ENCODE measurements at regions not wholly inside any gene's neighbourhood (a gene's known extent, or its start where the extent isn't known, plus 50 kb on each side); places are given as distances from the start of the nearest gene placed in this dataset.
A peak's percentile ranks its signal among the peaks of the same experiment; 100 is the strongest.

GRCh38 chr12:114776731-114777442 lies 92.9 kb upstream of the TBX3 start:
- H3K9ac ChIP-seq (ENCODE audit: insufficient read depth, low read length) = no peak overlapping the region
- no peaks in the 10 kb centered on the region for H3K79me2 ChIP-seq (ENCODE audit: control insufficient read depth, insufficient read depth, low read length)
- no peaks in the 10 kb centered on the region for H3K9me3 ChIP-seq (ENCODE audit: control insufficient read depth, insufficient read depth, low read depth, low read length)
- H3K36me3 ChIP-seq (ENCODE audit: control insufficient read depth, insufficient read depth, low read length) = no peaks in the 10 kb centered on the region
- no peaks in the 10 kb centered on the region for H3K4me1 ChIP-seq (ENCODE audit: control insufficient read depth, extremely low read depth, insufficient read depth, low read length)
- no peak overlapping the region for H3K4me2 ChIP-seq (ENCODE audit: extremely low read depth, insufficient read depth, low read length)
- no peak overlapping the region for H3K27ac ChIP-seq (ENCODE audit: insufficient read depth, low read length)
- H3K4me3 ChIP-seq (replicated peaks in 1 of 4; ENCODE audit: control extremely low read depth in 1 of 4, insufficient read depth in 1 of 4, low read depth in 3 of 4, low read length in 4 of 4) = no peak overlapping the region
- TF ChIP-seq CTCF (conservative IDR thresholded peaks at IDR 0.05 in 1 of 2, IDR thresholded peaks at IDR 0.05 in 1 of 2; ENCODE audit: low read depth in 1 of 2, low read length in 2 of 2) = no peak
- TF ChIP-seq EZH2 (IDR thresholded peaks at IDR 0.05; ENCODE audit: low read length, missing control alignments) = no peak
- H3K27me3 ChIP-seq (ENCODE audit: control insufficient read depth, insufficient read depth, low read length) = no peaks in the 10 kb centered on the region
- no peak overlapping the region for H2AFZ ChIP-seq (ENCODE audit: low read length)
- no peaks in the 10 kb centered on the region for H4K20me1 ChIP-seq (ENCODE audit: control insufficient read depth, extremely low read depth, insufficient read depth, low read length)
- DNase-seq (ENCODE audit: low read depth in 2 of 2) = peak; percentile 53 to 75

DNA sequence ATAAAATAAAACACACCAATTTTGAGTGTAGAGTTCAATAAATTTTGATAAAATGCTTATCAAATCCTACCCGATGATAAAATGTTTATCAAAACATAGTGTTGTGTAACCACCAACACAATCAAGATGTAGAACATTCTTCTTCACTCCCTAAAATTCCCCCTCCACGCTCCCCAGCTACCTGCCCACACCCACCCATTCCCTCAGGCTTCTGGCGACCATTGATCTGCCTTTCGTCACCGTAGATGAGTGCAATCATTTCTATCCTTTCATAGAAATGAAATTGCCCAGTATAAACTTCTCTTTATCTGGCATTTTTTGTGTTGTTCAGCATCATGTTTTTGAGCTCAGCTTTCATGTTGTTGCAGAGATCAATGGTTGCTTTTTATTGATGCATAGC lies 90.7 kb upstream of the TBX3 start:
- TF ChIP-seq EZH2 (IDR thresholded peaks at IDR 0.05; ENCODE audit: low read length, missing control alignments) (no peak), CTCF (conservative IDR thresholded peaks at IDR 0.05 in 1 of 2, IDR thresholded peaks at IDR 0.05 in 1 of 2; ENCODE audit: low read depth in 1 of 2, low read length in 2 of 2) (no peak)
- Histone ChIP-seq H3K4me3 (replicated peaks in 1 of 4; ENCODE audit: control extremely low read depth in 1 of 4, insufficient read depth in 1 of 4, low read depth in 3 of 4, low read length in 4 of 4) (no peak overlapping the region), H3K4me1 (ENCODE audit: control insufficient read depth, extremely low read depth, insufficient read depth, low read length) (no peaks in the 10 kb centered on the region), H3K36me3 (ENCODE audit: control insufficient read depth, insufficient read depth, low read length) (no peaks in the 10 kb centered on the region), H2AFZ (ENCODE audit: low read length) (no peak overlapping the region), H4K20me1 (ENCODE audit: control insufficient read depth, extremely low read depth, insufficient read depth, low read length) (no peaks in the 10 kb centered on the region), H3K9me3 (ENCODE audit: control insufficient read depth, insufficient read depth, low read depth, low read length) (no peaks in the 10 kb centered on the region), H3K27ac (ENCODE audit: insufficient read depth, low read length) (no peak overlapping the region), H3K4me2 (ENCODE audit: extremely low read depth, insufficient read depth, low read length) (no peak overlapping the region), H3K9ac (ENCODE audit: insufficient read depth, low read length) (no peak overlapping the region), H3K79me2 (ENCODE audit: control insufficient read depth, insufficient read depth, low read length) (no peaks in the 10 kb centered on the region), H3K27me3 (ENCODE audit: control insufficient read depth, insufficient read depth, low read length) (no peaks in the 10 kb centered on the region)
- no peak for DNase-seq (ENCODE audit: low read depth in 2 of 2)

GRCh38 chr12:114774197-114774596 lies 90.2 kb upstream of the TBX3 start:
- H3K9ac ChIP-seq (ENCODE audit: insufficient read depth, low read length) = no peak overlapping the region
- no peaks in the 10 kb centered on the region for H3K79me2 ChIP-seq (ENCODE audit: control insufficient read depth, insufficient read depth, low read length)
- H3K4me2 ChIP-seq (ENCODE audit: extremely low read depth, insufficient read depth, low read length) = no peak overlapping the region
- no peaks in the 10 kb centered on the region for H3K27me3 ChIP-seq (ENCODE audit: control insufficient read depth, insufficient read depth, low read length)
- no peak for TF ChIP-seq EZH2 (IDR thresholded peaks at IDR 0.05; ENCODE audit: low read length, missing control alignments)
- no peak for TF ChIP-seq CTCF (conservative IDR thresholded peaks at IDR 0.05 in 1 of 2, IDR thresholded peaks at IDR 0.05 in 1 of 2; ENCODE audit: low read depth in 1 of 2, low read length in 2 of 2)
- H2AFZ ChIP-seq (ENCODE audit: low read length) = no peak overlapping the region
- no peaks in the 10 kb centered on the region for H3K36me3 ChIP-seq (ENCODE audit: control insufficient read depth, insufficient read depth, low read length)
- no peaks in the 10 kb centered on the region for H3K9me3 ChIP-seq (ENCODE audit: control insufficient read depth, insufficient read depth, low read depth, low read length)
- DNase-seq (ENCODE audit: low read depth in 2 of 2) = peak; percentile 69 to 82
- no peaks in the 10 kb centered on the region for H4K20me1 ChIP-seq (ENCODE audit: control insufficient read depth, extremely low read depth, insufficient read depth, low read length)
- H3K4me3 ChIP-seq (replicated peaks in 1 of 4; ENCODE audit: control extremely low read depth in 1 of 4, insufficient read depth in 1 of 4, low read depth in 3 of 4, low read length in 4 of 4) = no peak overlapping the region
- H3K27ac ChIP-seq (ENCODE audit: insufficient read depth, low read length) = no peak overlapping the region
- no peaks in the 10 kb centered on the region for H3K4me1 ChIP-seq (ENCODE audit: control insufficient read depth, extremely low read depth, insufficient read depth, low read length)

All from fibroblast of lung (primary cell).